HG02852 (cell line): ENCODE measurements at regions not wholly inside any gene's neighbourhood (a gene's known extent, or its start where the extent isn't known, plus 50 kb on each side); places are given as distances from the start of the nearest gene placed in this dataset.
"Not testable (repeated sequence)": the region's sequence is repeated elsewhere in the genome, so short reads cannot be mapped to it uniquely, and the experiment has no call there.

Experiments used
- ATAC-seq: cut with Tn5 transposase; IDR thresholded peaks from one replicate; pipeline ENCODE4 v1.9.1; 2021; ENCODE audit warnings: mild to moderate bottlenecking, moderate library complexity; ENCODE audit not compliant: unreplicated experiment

GRCh38 chr5:89869346-89869745 is 540.2 kb downstream of the CETN3 start:
- no peak for ATAC-seq

DNA sequence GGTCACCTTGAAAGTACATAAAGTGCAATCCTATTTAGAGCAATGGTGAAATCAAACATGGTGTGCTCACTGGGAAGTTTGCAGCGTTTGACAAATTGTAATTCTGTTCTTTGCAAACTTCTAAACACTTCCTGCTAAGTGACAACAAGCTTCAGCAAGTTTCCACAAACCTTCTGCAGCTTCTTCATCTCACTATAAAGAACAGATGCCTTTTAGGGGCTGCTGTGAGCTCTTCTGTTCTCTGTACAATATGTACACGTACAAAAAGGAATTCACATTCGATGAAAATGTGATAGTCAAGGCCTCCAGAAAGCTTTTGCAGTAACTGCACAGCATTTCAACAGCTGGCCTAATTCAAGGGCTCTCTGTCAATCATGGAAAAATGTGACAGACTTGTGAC is 543.1 kb downstream of the CETN3 start:
- ATAC-seq = no peak

GRCh38 chr5:89864941-89865340 is 544.6 kb downstream of the CETN3 start:
- no peak for ATAC-seq

DNA sequence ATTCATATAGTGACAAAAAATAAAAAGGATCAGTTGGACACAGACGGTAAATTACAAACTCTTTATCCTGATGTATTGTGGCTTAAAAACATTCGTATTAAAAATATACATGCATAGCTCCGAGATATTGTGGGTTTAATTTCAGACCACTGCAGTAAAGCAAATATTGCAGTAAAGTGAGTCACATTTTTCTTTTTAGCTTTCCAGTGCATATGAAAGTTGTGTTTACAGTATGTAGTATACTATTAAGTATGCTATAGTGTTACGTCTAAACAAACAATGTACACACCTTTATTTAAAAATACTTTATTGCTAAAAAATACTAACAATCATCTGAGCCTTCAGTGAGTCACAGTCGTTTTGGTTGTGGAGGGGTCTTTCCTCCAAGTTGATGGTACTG is 551.8 kb downstream of the CETN3 start:
- ATAC-seq = no peak

- ATAC-seq = no peak
Observed at GRCh38 chr5:89855417-89855816, 554.1 kb downstream of the CETN3 start.

DNA sequence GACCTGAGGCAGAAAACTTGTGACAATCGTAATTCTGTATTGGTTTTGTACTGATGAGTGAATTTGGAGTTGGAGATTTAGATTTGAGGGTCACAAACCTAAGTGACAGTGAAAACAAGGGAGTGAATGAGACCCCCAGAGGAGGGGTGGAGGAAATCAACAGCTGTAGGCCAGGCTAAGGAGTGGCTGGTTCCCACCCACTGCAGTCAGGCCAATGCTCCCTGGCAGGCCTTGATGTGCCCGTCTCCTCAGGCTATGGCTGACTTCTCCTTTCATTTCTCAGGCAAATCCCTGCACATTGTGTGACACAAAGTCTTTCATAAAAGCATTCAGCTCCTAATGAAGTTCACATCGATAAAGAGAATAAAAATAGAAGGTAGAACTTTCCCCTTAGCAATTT is 557.6 kb downstream of the CETN3 start:
- ATAC-seq = no peak

DNA sequence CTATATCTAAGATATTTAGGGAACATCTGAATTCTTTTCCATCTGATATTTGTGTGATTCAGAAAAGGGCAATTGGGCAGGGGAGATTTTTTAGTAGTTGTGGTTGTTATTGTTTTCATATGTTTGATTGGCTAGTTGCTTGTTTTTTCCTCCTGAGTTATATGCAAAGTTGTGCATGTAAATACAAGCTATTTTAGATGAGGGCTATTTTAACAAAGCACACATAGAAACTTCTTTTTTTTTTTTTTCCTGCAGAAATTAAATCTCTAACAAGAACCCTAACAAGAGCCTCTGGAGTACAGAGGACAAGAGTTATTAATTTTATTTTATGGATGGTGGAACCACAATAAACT is 559.1 kb downstream of the CETN3 start:
- peak; percentile 41 for ATAC-seq

- ATAC-seq = peak; percentile 54
Observed at GRCh38 chr5:89849830-89850512, 559.6 kb downstream of the CETN3 start.

DNA sequence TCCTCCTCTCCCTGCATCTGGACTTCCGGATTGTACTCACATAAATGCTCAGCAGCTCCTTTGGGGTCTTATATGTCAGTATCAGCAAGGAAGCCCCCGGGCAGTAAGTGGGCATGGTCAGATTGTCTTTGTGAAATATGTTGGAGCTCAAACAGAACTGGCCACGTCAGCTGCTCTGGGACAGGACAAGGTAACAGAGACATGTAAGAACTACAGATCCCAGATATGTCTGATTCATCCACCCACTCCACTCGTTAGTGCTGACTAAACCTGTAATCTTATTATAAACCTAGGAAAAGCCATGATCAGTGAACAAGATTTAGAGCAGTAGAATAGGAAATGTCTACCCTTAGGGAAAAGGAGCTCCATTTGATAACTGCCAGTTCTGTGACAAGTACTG is 561.8 kb downstream of the CETN3 start:
- ATAC-seq = no peak

GRCh38 chr5:89844548-89844947 is 565.0 kb downstream of the CETN3 start:
- ATAC-seq = no peak

DNA sequence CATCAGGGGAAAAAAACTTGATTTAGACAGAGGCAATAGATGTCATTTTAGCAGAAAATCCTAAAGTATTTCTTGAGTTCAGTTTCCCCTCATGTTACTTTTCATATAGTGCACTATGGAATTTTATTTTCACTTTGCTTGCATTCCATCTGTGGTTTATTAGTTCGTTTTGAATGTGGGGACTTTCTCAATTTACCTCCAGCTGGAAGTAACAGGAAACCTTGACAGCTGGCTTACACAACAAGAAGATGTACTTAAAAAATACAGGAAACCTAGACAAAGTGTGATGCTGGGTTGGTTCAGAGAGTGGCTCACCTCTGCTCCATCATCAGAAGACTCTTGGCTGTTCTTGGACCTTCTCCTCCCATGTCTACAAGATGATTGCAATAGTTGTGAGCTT is 567.0 kb downstream of the CETN3 start:
- no peak for ATAC-seq

DNA sequence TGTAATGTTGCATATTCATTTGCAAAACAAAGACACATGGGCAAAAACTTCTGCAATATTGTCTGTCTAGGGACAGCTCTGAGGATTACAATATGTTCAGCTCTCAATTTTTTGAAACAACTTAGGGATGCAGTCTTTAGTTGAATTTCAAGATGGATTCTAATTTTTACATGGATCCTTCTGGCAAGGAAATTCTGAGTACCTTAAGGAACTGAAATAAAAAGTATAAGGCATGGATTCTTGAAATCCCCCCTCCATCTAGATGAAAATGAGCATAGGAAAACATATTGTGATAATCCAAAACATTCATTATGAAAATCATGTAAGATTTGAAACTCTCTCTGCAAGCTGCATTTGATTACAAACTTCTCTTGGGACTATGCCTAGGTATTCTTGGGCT is 568.6 kb downstream of the CETN3 start:
- ATAC-seq = no peak

GRCh38 chr5:89830691-89831090 is 578.9 kb downstream of the CETN3 start:
- no peak for ATAC-seq

- ATAC-seq = no peak
Observed at GRCh38 chr5:89827960-89828359, 581.6 kb downstream of the CETN3 start.

GRCh38 chr5:89827359-89827758 is 582.2 kb downstream of the CETN3 start:
- ATAC-seq = no peak

GRCh38 chr5:89826938-89827337 is 582.6 kb downstream of the CETN3 start:
- ATAC-seq = no peak

DNA sequence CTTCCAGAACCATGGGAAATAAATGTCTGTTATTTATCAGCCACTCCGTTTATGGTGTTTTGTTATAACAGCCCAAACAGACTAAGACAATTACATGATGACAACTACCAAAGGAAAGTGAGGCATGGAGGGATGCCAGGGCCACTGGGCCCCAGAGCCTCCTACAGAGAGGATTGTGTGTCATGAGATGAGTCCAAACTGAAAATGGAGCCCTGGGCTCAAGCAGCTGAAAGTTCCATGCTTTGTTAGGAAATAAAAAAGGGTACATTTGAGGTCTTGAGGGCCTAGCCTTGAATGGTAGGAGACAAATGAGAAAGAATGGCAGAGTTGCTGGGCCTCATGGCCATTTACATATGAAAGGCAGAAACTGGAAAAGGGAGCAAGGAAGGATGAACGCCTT is 586.5 kb downstream of the CETN3 start:
- ATAC-seq = no peak

DNA sequence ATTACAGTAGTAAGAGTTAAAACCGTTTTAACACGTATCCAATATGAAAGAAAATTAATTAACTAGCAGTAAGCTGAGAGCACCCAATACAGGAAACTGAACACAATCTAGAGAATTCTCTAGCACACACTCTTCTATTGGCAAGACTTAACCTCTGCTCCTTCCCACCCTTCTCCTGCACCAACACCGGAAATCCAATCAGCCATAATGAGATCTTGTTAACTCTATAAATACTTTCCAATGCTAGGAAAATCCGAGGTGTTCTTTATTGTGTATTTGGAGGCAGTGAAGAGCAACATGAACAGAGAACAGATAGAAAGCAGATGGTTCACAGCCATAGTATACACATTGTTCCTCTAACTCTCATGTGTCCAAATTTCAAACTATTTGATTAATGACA is 591.7 kb downstream of the CETN3 start:
- no peak for ATAC-seq

DNA sequence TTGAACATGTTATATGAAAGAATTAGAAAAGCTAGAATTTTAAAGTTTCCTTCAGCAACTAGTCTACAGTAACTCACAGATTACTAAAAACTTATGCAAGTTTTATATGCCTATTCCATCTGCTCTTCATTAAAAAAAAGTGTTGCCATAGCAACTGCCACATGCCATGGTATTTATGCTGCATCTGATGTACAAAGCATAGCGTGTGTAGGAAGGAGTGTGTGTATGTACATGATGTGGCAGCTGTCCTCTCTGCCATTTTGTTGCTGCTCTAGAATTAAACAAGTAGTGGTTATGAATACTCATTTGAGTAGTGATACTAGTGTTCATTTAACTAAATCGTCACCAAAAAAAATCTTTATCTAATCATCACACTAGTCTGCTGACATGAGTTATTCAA is 593.5 kb downstream of the CETN3 start:
- no peak for ATAC-seq

- ATAC-seq = not testable (repeated sequence)
Observed at GRCh38 chr5:89800735-89801134, 608.8 kb downstream of the CETN3 start.

DNA sequence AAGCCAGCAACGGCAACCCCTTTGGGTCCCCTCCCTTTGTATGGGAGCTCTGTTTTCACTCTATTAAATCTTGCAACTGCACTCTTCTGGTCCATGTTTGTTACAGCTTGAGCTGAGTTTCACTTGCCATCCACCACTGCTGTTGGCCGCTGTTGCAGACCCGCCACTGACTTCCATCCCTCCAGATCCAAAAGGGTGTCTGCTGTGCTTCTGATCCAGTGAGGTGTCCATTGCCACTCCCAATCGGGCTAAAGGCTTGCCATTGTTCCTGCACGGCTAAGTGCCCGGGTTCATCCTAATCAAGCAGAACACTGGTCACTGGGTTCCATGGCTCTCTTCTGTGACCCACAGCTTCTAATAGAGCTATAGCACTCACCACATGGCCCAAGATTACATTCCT is 615.1 kb downstream of the CETN3 start:
- ATAC-seq = not testable (repeated sequence)

DNA sequence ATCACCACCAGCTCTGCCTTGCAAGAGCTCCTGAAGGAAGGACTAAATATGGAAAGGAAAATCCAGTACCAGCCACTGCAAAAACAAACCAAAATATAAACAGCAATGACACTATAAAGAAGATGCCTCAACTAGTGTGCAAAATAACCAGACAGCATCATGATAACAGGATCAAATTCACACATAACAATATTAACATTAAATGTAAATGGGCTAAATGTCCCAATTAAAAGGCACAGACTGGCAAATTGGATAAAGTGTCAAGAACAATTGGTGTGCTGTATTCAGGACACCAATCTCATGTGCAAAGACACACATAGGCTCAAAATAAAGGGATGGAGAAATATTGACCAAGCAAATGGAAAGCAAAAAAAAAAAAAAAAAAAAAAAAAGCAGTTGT is 629.8 kb downstream of the CETN3 start:
- ATAC-seq = not testable (repeated sequence)

- no peak for ATAC-seq
Observed at GRCh38 chr5:89777758-89778157, 631.8 kb downstream of the CETN3 start.
